K562 (cell line): ENCODE measurements at regions not wholly inside any gene's neighbourhood (a gene's known extent, or its start where the extent isn't known, plus 50 kb on each side); places are given as distances from the start of the nearest gene placed in this dataset.

Experiments
- ARID1B ChIP-seq: fragments of 450-650 bp; IDR thresholded peaks from 2 replicates; pipeline ENCODE4 v1.6.1; 2016; ENCODE audit warnings: antibody characterized with exemption, mild to moderate bottlenecking, inconsistent platforms
- CBFA2T2 ChIP-seq: fragments of 450-650 bp; conservative IDR thresholded peaks from 2 replicates; pipeline ENCODE4 v1.6.1; 2017; ENCODE audit warnings: mild to moderate bottlenecking
- DPF2 ChIP-seq: fragments of 450-650 bp; IDR thresholded peaks from 2 replicates; pipeline ENCODE4 v1.6.1; 2016
- FOSL1 ChIP-seq: fragments of 200-800 bp; sonication (Bioruptor generic); conservative IDR thresholded peaks from 2 replicates; pipeline ENCODE4 v1.6.1; 2016; ENCODE audit warnings: missing genetic modification characterization, missing compliant biosample characterization
- SMARCE1 ChIP-seq: fragments of 450-650 bp; IDR thresholded peaks from 2 replicates; pipeline ENCODE4 v1.7.1; 2016; ENCODE audit warnings: mild to moderate bottlenecking
- TCF3 ChIP-seq: sonication (generic); formaldehyde crosslinking; IDR thresholded peaks from 2 replicates; pipeline ENCODE4 v1.4.0; 2020; ENCODE audit warnings: mild to moderate bottlenecking, missing genetic modification reagents
- ZBTB1 ChIP-seq: sonication (generic); formaldehyde crosslinking; IDR thresholded peaks from 2 replicates; pipeline ENCODE4 v1.8.1; 2023; ENCODE audit warnings: missing genetic modification reagents, low read depth, mild to moderate bottlenecking, borderline replicate concordance
- ZNF318 ChIP-seq, 2 experiments: fragments of 450-650 bp; IDR thresholded peaks; 2 replicates each; pipeline ENCODE4 v1.6.1; 2016; ENCODE audit warnings: mild to moderate bottlenecking in 2 of 2, borderline replicate concordance in 1 of 2, low read depth in 1 of 2, moderate library complexity in 1 of 2

GRCh38 chr21:35154788-35155187 is 105.7 kb upstream of the RUNX1 start (continued):
- TF ChIP-seq ZNF318 (IDR thresholded peaks at IDR 0.05; ENCODE audit: borderline replicate concordance in 1 of 2, low read depth in 1 of 2) (no peak), CBFA2T2 (peak; percentile 33), ZBTB1 (CRISPR knock-in tag) (no peak), ARID1B (0 out of 2 replicates have a peak, but pooled peaks have one; percentile 15), TCF3 (peak; percentile 36; the same call in 1 of the 2 replicates), FOSL1 (tag) (peak; percentile 36; the same call in 1 of the 2 replicates), SMARCE1 (0 out of 2 replicates have a peak, but pooled peaks have one; percentile 22), DPF2 (0 out of 2 replicates have a peak, but pooled peaks have one; percentile 36)
